Heart left ventricle (tissue), 13 donors: ENCODE measurements at regions not wholly inside any gene's neighbourhood (a gene's known extent, or its start where the extent isn't known, plus 50 kb on each side); places are given as distances from the start of the nearest gene placed in this dataset.

Experiments used
- CTCF ChIP-seq, 12 donors: fragments of 200-600 bp; sonication (generic) in 4 of 12; IDR thresholded peaks; one replicate each; pipeline versions ENCODE4 v1.5.0 to v1.8.0; 2018 to 2022; ENCODE audit warnings: antibody characterized with exemption in 12 of 12, mild to moderate bottlenecking in 5 of 12
- POLR2A ChIP-seq, 2 donors: fragments of 450-650 bp; IDR thresholded peaks; one replicate each; pipeline ENCODE4 v1.6.1; 2017; ENCODE audit warnings: antibody characterized with exemption in 2 of 2, mild to moderate bottlenecking in 2 of 2, moderate library complexity in 2 of 2
- donor health status: ischemic (EF 13 %, LVEDD 7.1; RV severe dilation, severe dysfunction).
- donor health status: DM: no; HTN: yes; CAD: no.
- donor health status: DM: no; HTN: no; CAD: no.
- donor health status: ischemic (EF 25% LVEDD 6.9; RV normal size, moderate dysfunction).
- donor health status: ischemic (EF 25% LVEDD 5.7; RV mildly dilated, moderate dysfunction).
- donor health status: ischemic (EF 35%, LVEDD 5.7; RV mildly dilated, moderate dysfunction).
- donor health status: nonischemic (EF 11% LVEDD 7.7; RV severe dilation, severe dysfunction).
- donor health status: DM: yes; HTN: yes; CAD: no.
- donor health status: PGD.
- donor health status: ischemic (EF 29% LVEDD 5.4; RV normal size, mild dysfunction).
- donor health status: nonischemic (EF 23%, LVEDD 6.1; RV moderate dilation, normal function).

GRCh38 chr16:65406933-65407332, 285.1 kb upstream of the CDH11 start:
- no peak for TF ChIP-seq CTCF (IDR thresholded peaks at IDR 0.05)
- TF ChIP-seq POLR2A (IDR thresholded peaks at IDR 0.05): no peak
